Stomach (tissue), 4 donors: ENCODE measurements at regions not wholly inside any gene's neighbourhood (a gene's known extent, or its start where the extent isn't known, plus 50 kb on each side); places are given as distances from the start of the nearest gene placed in this dataset.

Experiments used
- EP300 ChIP-seq: sonication (generic); formaldehyde crosslinking; IDR thresholded peaks from one replicate; pipeline ENCODE4 v1.6.1; 2017; ENCODE audit warnings: antibody characterized with exemption
- POLR2A ChIP-seq, 4 donors: fragments of 450-650 bp; IDR thresholded peaks; one replicate each; pipeline ENCODE4 v1.6.1; 2016; ENCODE audit warnings: antibody characterized with exemption in 4 of 4, control low read depth in 2 of 4, mild to moderate bottlenecking in 1 of 4, moderate library complexity in 1 of 4
- TF ChIP-seq, protein P1 (sequence below), 7 experiments: fragments of 450-650 bp in 4 of 7; fragments of 200-600 bp in 3 of 7; sonication (generic) in 3 of 7; IDR thresholded peaks; one replicate each; pipeline ENCODE4 v1.5.1; 2016 to 2019; ENCODE audit warnings: antibody characterized with exemption in 7 of 7, control low read depth in 2 of 7, mild to moderate bottlenecking in 1 of 7

DNA sequence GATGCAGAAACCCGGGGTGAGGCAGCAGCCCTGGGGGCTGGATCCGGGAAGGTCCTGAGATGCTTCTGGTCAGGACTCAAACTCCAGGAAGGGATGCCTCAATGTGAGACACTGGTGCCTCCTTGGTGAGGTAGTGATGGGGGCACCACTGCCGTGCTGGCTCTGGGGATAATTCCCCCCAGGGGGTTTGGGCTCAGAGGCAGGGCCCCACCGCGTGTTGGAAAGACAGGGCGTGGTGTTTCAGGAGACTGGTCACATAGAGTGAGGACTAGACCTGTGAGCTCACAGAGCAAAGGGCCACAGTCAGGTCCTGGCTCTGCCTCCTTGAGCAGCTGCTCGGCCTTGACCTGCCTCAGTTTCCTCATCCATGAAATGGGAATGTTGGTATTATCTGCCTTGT is 361.9 kb downstream of the GLRX3 start:
- TF ChIP-seq POLR2A (IDR thresholded peaks at IDR 0.05), result no peak
- TF ChIP-seq, protein P1, sequence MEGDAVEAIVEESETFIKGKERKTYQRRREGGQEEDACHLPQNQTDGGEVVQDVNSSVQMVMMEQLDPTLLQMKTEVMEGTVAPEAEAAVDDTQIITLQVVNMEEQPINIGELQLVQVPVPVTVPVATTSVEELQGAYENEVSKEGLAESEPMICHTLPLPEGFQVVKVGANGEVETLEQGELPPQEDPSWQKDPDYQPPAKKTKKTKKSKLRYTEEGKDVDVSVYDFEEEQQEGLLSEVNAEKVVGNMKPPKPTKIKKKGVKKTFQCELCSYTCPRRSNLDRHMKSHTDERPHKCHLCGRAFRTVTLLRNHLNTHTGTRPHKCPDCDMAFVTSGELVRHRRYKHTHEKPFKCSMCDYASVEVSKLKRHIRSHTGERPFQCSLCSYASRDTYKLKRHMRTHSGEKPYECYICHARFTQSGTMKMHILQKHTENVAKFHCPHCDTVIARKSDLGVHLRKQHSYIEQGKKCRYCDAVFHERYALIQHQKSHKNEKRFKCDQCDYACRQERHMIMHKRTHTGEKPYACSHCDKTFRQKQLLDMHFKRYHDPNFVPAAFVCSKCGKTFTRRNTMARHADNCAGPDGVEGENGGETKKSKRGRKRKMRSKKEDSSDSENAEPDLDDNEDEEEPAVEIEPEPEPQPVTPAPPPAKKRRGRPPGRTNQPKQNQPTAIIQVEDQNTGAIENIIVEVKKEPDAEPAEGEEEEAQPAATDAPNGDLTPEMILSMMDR (IDR thresholded peaks at IDR 0.05), result no peak
- no peak for TF ChIP-seq EP300
